ENCODE measurements at regions not wholly inside any gene's neighbourhood (a gene's known extent, or its start where the extent isn't known, plus 50 kb on each side); places are given as distances from the start of the nearest gene placed in this dataset.

DNA sequence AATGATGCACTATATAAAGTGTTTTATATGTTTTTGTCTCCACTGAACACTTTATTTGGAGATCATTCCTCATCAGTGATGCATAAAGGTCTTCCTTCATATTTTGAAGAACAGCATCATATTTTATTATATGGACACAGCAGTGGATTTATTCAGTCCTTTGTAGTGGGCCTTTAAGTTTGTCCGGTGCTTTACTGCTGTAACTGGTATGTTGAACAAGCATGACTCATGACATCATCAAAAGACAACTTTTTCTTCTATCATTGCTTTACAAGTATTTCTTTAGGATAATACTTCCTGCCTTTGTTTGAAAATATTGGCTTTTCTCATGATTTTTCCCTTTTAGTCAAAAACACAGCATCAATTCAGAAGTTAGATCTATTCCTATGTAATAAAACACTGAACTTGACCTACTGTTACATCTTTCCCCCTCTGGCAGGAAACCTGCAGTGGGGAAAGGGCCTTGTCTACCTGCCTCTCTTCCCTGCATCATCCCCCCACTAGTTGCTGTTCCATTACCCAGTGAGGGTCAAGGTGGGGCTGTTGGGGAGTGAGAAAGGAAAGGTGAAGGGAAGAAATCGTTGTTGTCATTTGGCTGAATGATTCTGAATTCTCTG, 241.2 kb downstream of the CYP26B1 start:
- H3K27ac Mint-ChIP-seq = no peak overlapping the region
- no peak overlapping the region for H3K4me3 Mint-ChIP-seq
- peaks cover 5% of the 10 kb centered on the region for H3K27me3 Mint-ChIP-seq
- H3K36me3 Mint-ChIP-seq (ENCODE audit: low read depth) = no peaks in the 10 kb centered on the region
- H3K9me3 Mint-ChIP-seq = peaks cover 18% of the 10 kb centered on the region
- intact Hi-C loops (cut with micrococcal nuclease) = no loop called here
- no peaks in the 10 kb centered on the region for H3K4me1 Mint-ChIP-seq (ENCODE audit: low read depth)

DNA sequence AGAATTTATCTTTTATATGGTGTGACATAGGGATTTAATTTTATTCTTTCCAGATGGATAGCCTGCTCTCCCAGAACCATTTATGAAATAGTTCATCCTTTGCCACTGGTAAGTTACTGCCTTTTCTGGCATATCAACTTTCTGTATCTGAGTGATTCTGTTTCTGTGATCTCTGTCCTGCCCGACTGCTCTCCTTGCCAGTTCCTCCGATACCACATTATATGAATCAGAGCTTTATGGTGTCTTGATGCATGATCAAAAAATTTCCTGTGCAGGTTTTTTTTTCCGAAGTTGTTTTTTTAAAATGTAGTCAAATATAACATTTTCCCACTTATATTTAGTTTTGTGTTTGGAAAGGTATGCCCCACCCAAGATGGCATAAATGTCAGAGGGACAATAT, 242.5 kb downstream of the CYP26B1 start:
- Mint-ChIP-seq H3K27ac (no peak overlapping the region), H3K4me3 (no peak overlapping the region), H3K36me3 (ENCODE audit: low read depth) (no peaks in the 10 kb centered on the region), H3K9me3 (peaks cover 11% of the 10 kb centered on the region), H3K27me3 (peaks cover 6% of the 10 kb centered on the region), H3K4me1 (ENCODE audit: low read depth) (no peaks in the 10 kb centered on the region)
- intact Hi-C loops (cut with micrococcal nuclease) = no loop called here

DNA sequence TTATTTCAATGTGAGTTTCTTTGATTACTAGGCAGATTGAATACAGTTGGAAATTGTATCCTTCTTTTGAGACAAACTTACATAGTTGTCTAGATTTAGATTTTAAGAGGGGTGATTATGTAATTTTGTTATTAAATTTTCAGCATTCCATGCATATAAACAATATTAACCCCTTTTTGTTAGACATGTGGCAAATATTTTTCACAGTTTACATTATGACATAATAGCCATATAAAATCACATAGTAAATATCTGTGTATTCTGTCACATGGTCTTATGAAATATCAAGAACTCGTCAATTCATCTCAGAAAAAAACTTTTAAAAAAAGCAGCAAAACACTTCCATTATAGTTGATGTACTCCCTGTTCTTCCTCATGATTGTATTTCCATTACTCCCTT, 243.8 kb downstream of the CYP26B1 start:
- Mint-ChIP-seq H3K9me3 (no peaks in the 10 kb centered on the region), H3K27ac (no peak overlapping the region), H3K4me3 (no peak overlapping the region), H3K4me1 (ENCODE audit: low read depth) (no peaks in the 10 kb centered on the region), H3K27me3 (peaks cover 11% of the 10 kb centered on the region), H3K36me3 (ENCODE audit: low read depth) (no peaks in the 10 kb centered on the region)
- intact Hi-C loops (cut with micrococcal nuclease) = no loop called here

DNA sequence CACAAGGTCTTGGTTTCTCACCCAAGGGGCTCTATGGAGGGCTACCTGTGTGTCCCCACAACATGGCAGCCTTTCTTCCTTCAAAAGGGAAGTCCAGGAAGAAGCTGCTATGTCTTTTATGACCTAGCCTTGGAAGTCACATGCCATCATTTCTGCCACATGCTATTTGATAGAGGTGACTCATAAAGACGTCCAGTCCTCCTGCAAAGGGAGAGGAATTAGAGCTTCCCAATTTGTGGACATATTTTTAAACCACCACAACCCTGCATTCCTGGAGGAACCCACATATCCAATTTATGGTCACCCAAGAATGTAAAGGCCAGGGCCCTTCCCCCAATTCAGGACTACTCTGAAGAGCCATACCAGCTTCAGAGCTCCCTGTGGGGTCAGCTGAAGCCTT, 246.2 kb downstream of the CYP26B1 start:
- Mint-ChIP-seq H3K27me3 (peaks cover 12% of the 10 kb centered on the region), H3K4me3 (no peak overlapping the region), H3K4me1 (ENCODE audit: low read depth) (no peaks in the 10 kb centered on the region), H3K27ac (no peak overlapping the region), H3K9me3 (no peaks in the 10 kb centered on the region), H3K36me3 (ENCODE audit: low read depth) (no peaks in the 10 kb centered on the region)
- intact Hi-C loops (cut with micrococcal nuclease) = no loop called here

DNA sequence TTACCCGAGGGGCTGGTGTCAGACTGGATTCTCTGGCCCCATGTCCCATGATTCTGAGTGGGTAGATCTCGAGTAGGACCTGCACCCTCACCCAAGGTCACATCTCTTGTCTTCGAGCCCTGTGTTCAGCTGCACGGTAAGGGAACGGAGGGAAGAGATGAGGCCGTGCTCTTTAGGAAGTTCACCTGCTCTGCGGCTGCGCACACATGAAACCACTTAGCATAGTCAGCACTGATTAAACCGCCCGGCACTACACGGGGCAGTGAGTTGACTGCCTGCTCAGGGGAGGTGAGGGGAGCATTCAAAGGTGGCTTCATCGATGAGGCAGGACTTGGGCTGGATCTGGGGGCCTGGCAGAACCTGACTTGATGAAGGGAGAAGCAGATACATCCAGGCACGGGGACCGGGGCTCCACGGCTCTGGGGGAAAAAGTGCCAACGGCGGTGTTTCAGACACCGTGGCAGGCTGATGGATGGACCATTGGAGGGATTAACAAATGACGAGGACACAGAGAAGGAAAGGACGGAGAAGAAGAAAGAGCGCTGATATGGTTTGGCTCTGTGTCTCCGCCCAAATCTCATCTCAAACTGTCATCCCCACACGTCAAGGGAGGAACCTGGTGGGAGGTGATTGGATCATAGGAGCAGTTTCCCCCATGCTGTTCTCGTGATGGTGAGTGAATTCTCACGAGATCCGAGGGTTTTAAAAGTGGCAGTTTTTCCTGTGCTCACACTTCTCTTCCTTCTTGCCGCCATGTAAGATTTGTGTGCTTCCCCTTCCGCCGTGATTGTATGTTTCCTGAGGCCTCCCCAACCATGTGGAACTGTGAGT, 248.6 kb downstream of the CYP26B1 start:
- Mint-ChIP-seq H3K4me1 (ENCODE audit: low read depth) (no peaks in the 10 kb centered on the region), H3K27me3 (peaks cover 12% of the 10 kb centered on the region), H3K27ac (no peak overlapping the region), H3K4me3 (no peak overlapping the region), H3K9me3 (no peaks in the 10 kb centered on the region), H3K36me3 (ENCODE audit: low read depth) (no peaks in the 10 kb centered on the region)
- intact Hi-C loops (cut with micrococcal nuclease) = no loop called here

DNA sequence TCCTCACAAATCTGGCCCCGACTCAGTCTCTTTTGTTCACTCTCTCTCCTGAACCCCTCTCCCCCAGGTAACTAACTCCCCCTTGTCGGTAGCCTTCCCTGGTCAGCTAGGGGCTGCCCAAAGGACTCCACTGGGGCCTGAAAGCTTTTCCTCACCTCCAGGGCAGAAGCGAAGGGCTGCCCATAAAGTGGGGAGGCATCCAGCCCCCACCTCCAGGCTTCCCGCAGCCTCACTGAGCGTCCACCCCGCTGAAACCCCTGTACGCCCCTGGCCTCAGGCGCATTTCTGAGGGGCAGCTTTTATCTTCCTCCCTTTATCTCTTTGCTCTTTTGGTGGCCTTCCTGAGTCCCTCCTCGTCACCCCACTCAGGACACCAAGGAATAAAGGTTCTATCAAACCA, 249.3 kb downstream of the CYP26B1 start:
- no peak overlapping the region for H3K27ac Mint-ChIP-seq
- no peaks in the 10 kb centered on the region for H3K9me3 Mint-ChIP-seq
- H3K4me3 Mint-ChIP-seq = no peak overlapping the region
- no peaks in the 10 kb centered on the region for H3K4me1 Mint-ChIP-seq (ENCODE audit: low read depth)
- peaks cover 10% of the 10 kb centered on the region for H3K27me3 Mint-ChIP-seq
- H3K36me3 Mint-ChIP-seq (ENCODE audit: low read depth) = no peaks in the 10 kb centered on the region
- intact Hi-C loops (cut with micrococcal nuclease) = no loop called here

DNA sequence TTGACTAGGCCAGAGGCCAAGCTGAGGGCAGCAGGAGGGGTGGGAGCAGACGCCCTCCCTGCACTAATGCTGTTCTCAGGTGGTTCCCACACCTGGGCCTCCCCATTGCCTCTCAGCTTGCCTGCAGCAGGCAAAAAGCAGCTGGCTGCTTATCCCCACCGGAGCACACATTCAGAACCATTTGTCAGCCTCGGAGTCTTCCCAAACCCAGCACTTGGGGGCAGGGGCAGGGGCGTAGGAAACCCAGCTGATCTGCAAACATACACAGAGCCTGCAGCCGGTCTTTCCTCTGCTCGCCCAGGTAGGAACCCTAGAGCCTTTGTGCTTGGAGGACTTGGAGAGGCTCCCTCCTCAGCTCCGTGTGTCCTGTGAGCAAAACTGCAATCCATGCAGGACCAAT, 249.8 kb downstream of the CYP26B1 start:
- Mint-ChIP-seq H3K36me3 (ENCODE audit: low read depth) (no peaks in the 10 kb centered on the region), H3K27me3 (peaks cover 10% of the 10 kb centered on the region), H3K27ac (no peak overlapping the region), H3K4me1 (ENCODE audit: low read depth) (no peaks in the 10 kb centered on the region), H3K9me3 (no peaks in the 10 kb centered on the region), H3K4me3 (no peak overlapping the region)
- intact Hi-C loops (cut with micrococcal nuclease) = no loop called here

DNA sequence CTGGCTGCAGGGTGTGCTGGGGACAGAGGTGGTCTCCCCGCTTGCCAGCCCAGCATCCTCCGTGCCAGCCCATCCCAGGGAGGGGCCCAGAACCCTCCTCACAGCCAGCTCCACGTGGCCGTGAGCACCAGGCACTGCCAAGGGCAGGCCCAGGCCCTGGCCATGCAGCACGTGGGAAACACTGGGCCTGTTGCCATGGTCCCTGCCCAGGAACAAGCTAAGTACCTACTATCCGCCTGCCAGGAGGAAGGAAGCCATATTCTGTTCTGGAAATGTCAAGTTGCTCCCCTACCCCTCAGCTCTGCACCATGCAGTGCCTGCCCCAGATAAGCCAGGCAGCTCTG, 250.6 kb downstream of the CYP26B1 start:
- Mint-ChIP-seq H3K27ac (no peak overlapping the region), H3K36me3 (ENCODE audit: low read depth) (no peaks in the 10 kb centered on the region), H3K9me3 (no peaks in the 10 kb centered on the region), H3K4me3 (no peak overlapping the region), H3K27me3 (peaks cover 13% of the 10 kb centered on the region), H3K4me1 (ENCODE audit: low read depth) (no peaks in the 10 kb centered on the region)
- intact Hi-C loops (cut with micrococcal nuclease) = no loop called here

DNA sequence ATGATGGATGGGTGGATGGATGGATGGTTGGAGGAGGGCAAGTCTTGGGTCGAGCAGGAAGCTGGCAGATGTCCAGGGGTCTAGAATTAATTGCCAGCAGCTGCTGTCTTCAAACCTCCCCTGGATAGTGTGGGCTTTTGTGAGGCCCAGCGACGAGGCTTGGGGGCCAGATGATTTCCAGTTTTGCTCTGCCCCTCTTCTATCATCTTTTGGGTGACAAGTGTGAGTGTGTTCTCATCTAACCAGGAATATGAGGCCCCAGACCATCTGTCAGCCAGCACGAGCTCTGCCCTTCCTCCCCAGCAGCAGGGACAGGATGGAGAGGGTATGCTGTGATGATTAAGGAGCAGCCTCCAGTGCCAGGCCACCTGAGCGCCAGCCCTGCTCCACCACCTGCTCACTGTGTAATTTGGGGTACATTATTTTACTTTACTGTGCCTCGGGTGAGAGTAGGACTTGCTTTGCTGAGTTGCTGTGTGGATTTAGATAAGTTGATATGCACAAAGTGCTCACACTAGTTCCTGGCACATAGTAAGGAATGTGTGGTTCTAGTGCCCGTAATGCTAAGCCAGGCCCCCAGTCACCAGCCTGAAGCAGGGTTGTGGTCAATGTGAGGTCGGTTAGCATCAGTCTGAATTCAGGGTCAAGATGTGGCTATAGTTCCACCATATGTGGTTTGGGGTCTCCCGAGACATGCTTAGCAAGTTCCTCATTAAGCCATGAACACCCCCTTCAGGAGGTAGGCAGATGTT, 251.1 kb downstream of the CYP26B1 start:
- peaks cover 14% of the 10 kb centered on the region for H3K27me3 Mint-ChIP-seq
- no peaks in the 10 kb centered on the region for H3K9me3 Mint-ChIP-seq
- no peaks in the 10 kb centered on the region for H3K36me3 Mint-ChIP-seq (ENCODE audit: low read depth)
- intact Hi-C loops (cut with micrococcal nuclease) = no loop called here
- no peaks in the 10 kb centered on the region for H3K4me1 Mint-ChIP-seq (ENCODE audit: low read depth)
- H3K27ac Mint-ChIP-seq = no peak overlapping the region
- no peak overlapping the region for H3K4me3 Mint-ChIP-seq

DNA sequence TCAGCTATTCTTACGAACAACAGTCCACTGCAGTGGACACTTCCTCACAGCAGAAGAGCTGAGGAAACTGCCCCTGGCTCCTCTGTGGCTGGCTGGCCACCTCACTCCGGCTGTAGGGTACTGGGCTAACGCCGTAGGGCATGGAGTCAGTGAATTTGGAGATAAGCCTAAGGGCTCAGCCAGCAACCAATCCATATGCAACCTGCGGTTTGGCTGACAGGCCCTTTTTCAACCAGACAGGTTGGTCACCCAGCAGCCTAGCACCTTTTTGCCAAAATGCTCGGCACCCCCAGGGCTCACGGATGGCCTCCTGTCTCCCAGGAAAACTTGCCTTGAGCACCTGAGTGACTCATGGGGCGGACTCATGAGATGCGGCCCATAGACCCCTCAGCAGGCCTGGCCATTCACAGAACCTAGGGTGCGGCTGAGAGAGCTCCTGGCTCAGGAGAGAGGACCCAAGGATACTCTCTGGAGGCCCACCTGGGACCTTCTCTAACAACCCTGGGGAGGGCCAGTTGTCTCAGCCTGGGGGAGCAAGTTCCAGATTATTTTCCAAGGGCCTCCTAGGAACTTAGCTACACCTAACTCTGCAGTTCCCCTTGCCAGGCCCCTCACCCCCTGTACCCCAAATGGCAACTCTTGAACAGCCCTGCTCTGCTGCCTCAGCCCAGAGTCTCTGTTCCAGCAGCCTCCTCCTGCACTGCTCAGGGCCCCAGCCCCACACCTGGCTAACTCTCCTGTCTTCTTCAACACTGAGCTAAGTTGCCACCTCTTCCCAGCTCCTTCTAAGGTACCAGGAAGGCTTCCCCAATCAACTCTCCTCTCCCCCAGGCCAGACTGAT, 252.1 kb downstream of the CYP26B1 start:
- Mint-ChIP-seq H3K4me1 (ENCODE audit: low read depth) (no peaks in the 10 kb centered on the region), H3K27me3 (peaks cover 15% of the 10 kb centered on the region), H3K9me3 (no peaks in the 10 kb centered on the region), H3K27ac (no peak overlapping the region), H3K36me3 (ENCODE audit: low read depth) (no peaks in the 10 kb centered on the region), H3K4me3 (no peak overlapping the region)
- intact Hi-C loops (cut with micrococcal nuclease) = no loop called here

DNA sequence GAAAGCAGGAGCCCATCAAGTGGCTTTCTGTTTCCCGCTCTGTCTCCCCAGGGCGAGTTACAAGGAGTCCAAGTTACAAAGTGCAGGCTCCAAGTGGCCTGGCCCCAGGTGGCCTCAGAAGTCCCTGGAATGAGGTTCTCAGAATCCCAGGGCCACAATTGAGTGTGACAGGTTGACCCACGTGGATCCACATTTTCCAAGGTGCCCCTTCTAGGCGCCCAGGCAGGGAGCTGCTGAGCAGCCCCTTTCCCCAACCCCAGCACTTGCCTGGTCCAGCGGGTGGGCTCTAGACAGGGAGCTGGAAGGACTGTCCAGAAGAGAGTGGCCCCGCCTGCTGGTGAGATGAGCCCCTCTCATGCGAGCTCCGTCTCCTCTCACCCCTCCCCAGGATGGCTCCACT, 253.4 kb downstream of the CYP26B1 start:
- no peaks in the 10 kb centered on the region for H3K9me3 Mint-ChIP-seq
- H3K4me1 Mint-ChIP-seq (ENCODE audit: low read depth) = no peaks in the 10 kb centered on the region
- peaks cover 12% of the 10 kb centered on the region for H3K27me3 Mint-ChIP-seq
- intact Hi-C loops (cut with micrococcal nuclease) = no loop called here
- H3K4me3 Mint-ChIP-seq = no peak overlapping the region
- no peak overlapping the region for H3K27ac Mint-ChIP-seq
- no peaks in the 10 kb centered on the region for H3K36me3 Mint-ChIP-seq (ENCODE audit: low read depth)

DNA sequence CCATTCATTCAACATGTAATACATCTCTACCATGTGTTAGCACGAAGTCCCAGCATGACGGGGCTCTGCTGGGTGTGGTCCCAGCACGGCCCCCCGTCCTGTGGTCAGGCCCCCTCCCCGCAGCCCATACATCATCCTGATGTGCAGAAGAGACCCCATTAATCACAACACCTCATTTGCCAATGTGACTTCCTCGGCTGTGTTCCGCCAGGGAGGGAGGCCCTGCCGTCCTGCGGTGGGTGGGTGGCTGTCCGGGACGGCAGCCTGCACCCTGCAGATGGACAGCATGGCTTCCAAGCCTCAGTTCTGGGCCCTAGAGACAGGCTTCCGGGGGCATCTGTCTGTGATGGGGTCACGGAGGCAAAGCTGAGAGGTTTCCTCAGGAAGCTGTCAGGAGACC, 254.0 kb downstream of the CYP26B1 start:
- Mint-ChIP-seq H3K9me3 (no peaks in the 10 kb centered on the region), H3K4me3 (no peak overlapping the region), H3K27ac (no peak overlapping the region), H3K36me3 (ENCODE audit: low read depth) (no peaks in the 10 kb centered on the region), H3K4me1 (ENCODE audit: low read depth) (no peaks in the 10 kb centered on the region), H3K27me3 (peaks cover 9% of the 10 kb centered on the region)
- intact Hi-C loops (cut with micrococcal nuclease) = no loop called here

DNA sequence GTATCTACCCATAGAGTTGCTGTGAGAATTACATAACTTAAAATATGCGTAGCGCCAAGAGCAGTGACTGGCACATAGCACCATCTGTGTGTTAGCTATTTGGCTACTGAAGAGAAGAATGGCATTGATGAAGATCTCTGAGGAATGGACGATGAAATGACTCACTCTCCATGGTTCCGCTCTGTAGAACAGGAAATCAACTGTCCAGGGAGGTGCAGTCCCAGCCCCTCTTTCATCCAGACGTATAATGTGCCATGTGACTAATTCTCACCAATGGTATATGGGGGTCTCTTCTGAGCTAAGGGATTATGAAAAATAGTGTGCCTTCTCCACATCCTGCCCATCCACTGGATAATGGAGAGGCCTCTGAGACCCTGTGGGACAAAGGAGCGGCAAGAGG, 254.8 kb downstream of the CYP26B1 start:
- Mint-ChIP-seq H3K27ac (no peak overlapping the region), H3K4me3 (no peak overlapping the region)

DNA sequence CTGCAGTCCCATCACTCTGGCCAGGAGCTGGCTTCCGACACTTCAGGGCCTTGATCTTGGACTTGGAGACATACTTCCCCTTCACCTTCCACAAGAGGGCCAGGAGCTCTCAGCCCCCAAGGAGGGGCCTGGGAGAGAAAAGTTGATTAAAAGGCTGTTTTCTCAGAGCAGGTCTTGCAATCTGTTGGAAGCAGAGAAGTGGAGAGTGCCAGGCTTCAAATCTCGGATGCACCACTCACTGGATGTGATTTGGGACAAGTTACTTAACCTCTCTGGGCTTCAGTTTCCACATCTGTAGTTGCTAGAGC, 255.3 kb downstream of the CYP26B1 start:
- Mint-ChIP-seq H3K4me1 (ENCODE audit: low read depth) (no peaks in the 10 kb centered on the region), H3K36me3 (ENCODE audit: low read depth) (no peaks in the 10 kb centered on the region), H3K27ac (no peak overlapping the region), H3K27me3 (peaks cover 8% of the 10 kb centered on the region), H3K9me3 (no peaks in the 10 kb centered on the region), H3K4me3 (no peak overlapping the region)
- intact Hi-C loops (cut with micrococcal nuclease) = no loop called here

More for the DNA sequence above, 254.8 kb downstream of the CYP26B1 start:
- Mint-ChIP-seq H3K4me1 (ENCODE audit: low read depth) (no peaks in the 10 kb centered on the region), H3K9me3 (no peaks in the 10 kb centered on the region), H3K36me3 (ENCODE audit: low read depth) (no peaks in the 10 kb centered on the region), H3K27me3 (peaks cover 8% of the 10 kb centered on the region)
- intact Hi-C loops (cut with micrococcal nuclease) = no loop called here
